NCI-H1105 (cell line): ENCODE measurements at regions not wholly inside any gene's neighbourhood (a gene's known extent, or its start where the extent isn't known, plus 50 kb on each side); places are given as distances from the start of the nearest gene placed in this dataset.
"Not testable (repeated sequence)": the region's sequence is repeated elsewhere in the genome, so short reads cannot be mapped to it uniquely, and the experiment has no call there.

Experiments used
- DNase-seq: peaks from one replicate; lab custom pipeline; 2025; lab: John Stamatoyannopoulos, UW

- DNase-seq, result no peak
Observed at GRCh38 chr1:208943291-208943690, 640.2 kb upstream of the CAMK1G start.

DNA sequence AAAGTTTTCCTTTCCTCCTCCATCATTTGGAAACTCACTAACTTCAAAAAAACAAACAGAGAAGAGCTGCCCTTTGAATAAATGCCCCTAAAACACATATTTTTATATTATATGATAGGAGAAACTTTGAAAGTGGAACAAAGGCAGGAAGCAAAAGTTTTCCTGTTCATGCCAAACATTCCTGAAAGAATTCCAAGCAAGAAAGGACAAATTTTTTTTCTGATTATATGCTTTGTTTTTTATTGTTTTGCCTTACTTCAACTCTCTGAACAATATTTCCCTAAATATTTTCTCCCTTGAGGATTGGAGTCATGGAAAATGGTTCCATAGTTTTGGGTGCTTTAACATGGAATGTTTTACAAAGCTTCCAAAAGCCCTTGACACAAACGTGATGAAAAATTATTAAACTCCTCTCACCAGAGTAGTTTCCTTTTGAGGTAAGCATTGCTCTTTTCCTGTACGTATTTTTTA lies 638.5 kb upstream of the CAMK1G start:
- DNase-seq, result no peak

DNA sequence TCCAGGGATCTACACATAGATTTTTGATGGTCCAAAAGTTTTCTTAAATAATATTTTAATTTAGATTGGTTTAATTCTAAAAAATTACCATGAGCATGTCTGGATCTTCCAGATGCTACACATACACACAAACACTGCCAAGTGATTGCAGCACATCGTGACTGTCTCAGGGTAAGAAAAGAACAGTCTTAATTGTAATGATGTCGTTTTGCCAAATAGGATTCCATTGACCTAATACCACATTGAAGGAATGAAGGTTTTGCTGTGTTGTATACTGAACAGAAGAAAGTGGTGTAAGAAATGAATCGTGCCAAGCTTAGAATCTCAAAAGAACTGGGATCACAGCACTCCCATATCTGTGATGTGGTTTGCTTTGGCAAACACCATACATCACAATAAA lies 633.3 kb upstream of the CAMK1G start:
- DNase-seq, result no peak

DNA sequence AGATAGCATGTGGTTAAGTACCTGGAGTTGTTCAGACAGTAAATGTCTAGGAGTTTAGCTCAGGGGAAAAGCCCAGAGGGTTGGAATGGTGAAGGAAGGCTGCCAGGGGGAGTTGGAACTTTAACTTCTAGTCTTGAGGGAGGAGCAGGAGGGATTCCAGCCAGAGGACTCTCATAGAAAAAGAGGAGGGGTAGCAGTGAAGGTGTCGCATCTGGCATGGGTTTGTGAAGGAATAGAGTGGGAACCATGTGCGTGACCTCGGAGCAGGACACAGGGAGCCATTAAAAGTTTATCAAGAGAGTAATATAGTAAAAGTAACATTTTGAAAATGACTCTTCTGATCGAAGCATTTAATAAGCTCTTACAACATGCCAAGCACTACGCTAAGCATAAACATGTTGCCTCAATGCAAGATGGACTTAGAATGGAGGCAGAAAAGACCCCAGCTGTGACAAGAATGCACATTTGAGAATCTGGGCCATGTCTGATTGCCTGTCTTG lies 632.4 kb upstream of the CAMK1G start:
- no peak for DNase-seq

DNA sequence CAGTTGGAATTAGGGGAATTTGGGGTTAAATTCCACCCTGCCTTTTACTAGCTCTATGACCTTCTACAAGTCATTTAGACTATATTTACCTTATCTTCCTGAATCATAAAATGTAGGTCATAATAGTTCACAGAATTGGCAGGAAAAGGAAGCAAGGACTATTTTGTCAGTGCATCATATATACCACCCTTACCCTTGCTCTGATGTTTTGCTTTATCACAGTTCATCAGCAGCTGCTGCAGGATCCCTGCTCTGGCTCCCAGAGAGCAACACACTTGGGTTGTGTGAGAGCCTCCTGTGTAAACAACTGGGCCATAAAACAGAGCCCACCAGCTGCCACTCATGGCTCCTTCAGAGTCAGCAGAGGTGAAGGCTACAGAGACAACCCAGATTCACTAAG lies 631.6 kb upstream of the CAMK1G start:
- peak; percentile 69 for DNase-seq

- no peak for DNase-seq
Observed at GRCh38 chr1:208962867-208963266, 620.6 kb upstream of the CAMK1G start.

- no peak for DNase-seq
Observed at GRCh38 chr1:208965351-208965750, 618.2 kb upstream of the CAMK1G start.

DNA sequence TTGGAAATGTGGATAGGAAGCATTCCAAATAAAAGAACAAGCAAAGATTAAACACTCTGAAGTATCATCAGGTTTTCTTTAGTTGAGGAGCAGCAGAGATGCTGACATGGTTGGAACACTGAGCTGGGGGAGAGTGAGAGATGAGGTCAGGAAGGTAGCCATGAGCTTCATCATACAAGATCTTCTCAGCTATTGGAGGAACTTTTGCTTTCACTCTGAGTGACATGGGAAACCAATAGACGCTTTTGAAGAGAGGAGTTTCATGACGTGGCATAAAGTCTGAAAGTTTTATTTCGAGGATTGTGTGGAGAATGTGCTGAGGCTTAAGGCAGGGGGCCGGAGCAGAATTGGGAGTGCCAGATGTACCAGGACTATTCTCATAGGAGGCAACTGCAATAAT lies 616.2 kb upstream of the CAMK1G start:
- no peak for DNase-seq

- DNase-seq, result no peak
Observed at GRCh38 chr1:208974717-208975116, 608.8 kb upstream of the CAMK1G start.

GRCh38 chr1:208975456-208975855 lies 608.1 kb upstream of the CAMK1G start:
- DNase-seq, result no peak

DNA sequence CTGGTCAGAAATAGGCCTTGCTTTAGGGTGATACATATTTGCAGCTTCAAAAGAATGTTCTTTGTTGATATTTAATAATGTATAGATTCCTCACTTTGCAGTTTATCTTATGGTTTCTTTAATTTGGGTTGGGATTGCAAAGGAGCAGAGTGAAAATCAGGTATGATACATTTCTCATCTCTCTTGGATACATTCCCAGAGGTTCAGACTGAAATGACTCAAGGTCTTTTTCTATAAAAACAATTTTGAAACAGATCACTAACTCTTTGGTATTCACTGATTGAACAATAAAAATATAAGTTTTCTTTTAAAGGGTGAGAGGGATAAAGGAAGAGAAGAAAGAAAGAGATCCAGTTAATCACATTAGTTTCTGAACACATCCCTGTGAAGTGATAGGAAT lies 606.5 kb upstream of the CAMK1G start:
- DNase-seq, result no peak

DNA sequence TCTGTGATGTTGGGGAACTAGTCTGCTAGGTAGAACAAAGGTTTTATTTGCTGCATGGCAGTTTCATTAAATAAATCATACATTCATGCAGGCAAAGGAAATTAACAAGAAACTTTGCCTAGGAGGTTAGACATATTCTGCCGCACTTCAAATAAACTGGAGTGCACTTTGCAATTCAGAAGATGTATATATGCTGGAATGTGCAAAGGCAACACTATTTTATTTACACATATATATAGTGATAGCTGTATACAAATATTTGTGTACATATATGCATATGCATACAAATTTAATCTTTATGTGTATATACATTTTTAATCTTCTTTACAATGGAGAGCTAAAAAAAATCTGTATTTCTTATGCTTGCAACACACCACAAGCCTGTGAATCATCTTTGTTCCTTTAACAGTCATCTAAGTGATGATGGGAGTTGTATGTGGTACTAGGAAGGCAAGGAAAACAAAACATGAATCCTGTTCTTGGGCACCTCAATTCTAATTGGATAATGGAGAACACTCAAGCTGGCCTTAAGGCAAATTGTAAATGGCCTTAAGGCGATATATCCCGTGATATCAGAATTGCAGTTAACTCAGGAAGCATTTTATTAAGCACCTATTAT lies 605.8 kb upstream of the CAMK1G start:
- no peak for DNase-seq

DNA sequence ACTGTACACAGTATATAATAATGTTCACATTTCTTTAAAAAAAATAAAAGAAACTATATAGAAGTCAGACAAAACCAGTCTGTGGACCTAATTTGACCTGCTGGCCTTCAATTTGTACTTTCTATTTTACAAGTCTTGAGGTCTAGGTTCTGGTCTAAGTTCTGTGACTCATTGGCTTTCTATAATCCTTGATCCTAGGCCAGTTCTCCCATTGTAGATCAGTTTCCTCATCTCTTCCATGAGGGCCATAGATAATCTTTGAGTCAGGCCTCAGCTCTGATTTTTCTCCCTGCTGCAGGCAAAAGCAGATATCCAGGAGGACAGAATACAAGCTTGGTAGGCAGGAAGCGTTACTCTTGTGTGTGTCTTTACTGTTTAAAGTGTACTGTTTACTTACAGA lies 603.7 kb upstream of the CAMK1G start:
- no peak for DNase-seq

DNA sequence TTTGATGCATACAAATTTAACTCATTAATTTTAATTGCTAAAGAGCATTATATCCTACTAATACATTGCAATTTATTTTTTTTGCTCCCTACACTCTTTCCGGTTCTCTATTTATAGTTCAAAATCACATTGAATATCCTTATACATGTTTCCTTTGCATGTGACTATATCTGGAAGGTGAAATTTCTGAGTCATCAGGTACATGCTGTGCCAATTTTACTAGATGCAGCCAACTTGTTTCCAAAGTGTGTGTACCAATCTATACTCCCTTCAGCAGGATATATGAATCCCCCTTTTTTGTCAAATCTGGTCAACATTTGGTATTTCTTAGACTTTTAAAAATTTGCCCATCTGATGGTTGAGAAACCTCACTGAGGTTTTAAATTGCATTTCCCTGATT lies 602.9 kb upstream of the CAMK1G start:
- DNase-seq, result no peak

DNA sequence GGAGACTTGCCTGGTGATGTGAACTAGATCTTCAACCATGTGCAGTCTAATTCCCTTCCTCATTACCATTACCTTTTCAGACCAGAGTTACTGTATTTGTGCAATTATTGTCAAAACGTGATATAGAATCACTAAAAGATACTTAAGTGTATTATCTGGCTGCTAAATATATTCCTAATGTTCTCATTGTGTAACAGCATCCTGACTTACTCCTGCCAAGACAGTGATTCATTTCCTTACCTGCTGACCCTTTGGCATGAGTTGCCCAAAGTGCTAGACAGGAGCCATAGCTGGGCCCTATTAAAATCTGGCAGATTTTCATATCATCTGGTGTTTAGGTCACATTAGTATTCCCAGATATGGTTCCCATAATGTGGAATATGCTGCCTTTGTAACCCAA lies 598.3 kb upstream of the CAMK1G start:
- DNase-seq, result no peak

DNA sequence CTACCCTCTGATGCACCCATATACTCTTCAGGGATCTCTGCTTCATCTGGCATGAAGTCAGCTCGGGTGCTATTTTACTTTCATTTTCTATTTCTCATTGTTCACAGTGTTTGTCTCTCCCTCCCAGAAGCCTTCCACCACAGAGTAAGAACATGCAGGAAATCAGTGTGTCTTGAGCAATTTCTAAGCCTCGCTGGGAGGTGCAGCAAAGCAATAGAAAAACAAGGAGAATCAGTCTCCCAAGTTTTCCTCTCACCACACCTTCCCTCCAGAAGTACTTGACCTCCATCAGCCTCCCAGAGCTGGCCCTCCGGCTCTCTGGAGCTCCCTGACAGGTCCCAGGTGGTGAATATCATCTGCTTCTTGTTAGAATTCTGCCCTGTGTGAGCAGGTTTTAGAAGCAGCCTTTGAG lies 594.7 kb upstream of the CAMK1G start:
- DNase-seq, result no peak

DNA sequence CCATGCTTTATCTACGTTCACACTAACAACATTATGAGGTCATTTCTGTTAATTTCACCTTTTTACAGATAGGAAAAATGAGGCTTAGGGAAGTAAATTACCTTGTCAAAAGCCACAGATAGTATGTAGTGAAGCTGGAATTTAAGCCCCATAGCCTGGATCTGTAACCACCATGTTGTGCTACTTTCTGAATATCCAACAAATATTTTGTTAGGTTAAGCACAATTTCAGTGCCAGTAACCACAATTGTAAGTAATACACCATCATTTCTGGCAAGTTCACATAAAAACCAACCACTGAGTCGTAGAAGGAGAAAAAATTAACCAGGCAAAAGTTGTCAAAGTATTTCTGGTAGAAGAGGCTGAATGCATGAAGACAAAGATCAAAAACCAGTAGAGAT lies 593.1 kb upstream of the CAMK1G start:
- no peak for DNase-seq

DNA sequence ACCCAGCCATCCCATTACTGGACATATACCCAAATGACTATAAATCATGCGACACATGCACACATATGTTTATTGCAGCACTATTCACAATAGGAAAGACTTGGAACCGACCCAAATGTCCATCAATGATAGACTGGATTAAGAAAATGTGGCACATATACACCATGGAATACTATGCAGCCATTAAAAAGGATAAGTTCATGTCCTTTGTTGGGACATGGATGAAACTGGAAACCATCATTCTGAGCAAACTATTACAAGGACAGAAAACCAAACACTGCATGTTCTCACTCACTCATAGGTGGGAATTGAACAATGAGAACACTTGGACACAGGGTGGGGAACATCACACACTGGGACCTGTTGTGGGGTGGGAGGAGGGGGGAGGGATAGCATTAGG lies 586.5 kb upstream of the CAMK1G start:
- DNase-seq, result not testable (repeated sequence)

GRCh38 chr1:208997726-208998312 lies 585.7 kb upstream of the CAMK1G start:
- no peak for DNase-seq

GRCh38 chr1:209008586-209008985 lies 574.9 kb upstream of the CAMK1G start:
- no peak for DNase-seq

DNA sequence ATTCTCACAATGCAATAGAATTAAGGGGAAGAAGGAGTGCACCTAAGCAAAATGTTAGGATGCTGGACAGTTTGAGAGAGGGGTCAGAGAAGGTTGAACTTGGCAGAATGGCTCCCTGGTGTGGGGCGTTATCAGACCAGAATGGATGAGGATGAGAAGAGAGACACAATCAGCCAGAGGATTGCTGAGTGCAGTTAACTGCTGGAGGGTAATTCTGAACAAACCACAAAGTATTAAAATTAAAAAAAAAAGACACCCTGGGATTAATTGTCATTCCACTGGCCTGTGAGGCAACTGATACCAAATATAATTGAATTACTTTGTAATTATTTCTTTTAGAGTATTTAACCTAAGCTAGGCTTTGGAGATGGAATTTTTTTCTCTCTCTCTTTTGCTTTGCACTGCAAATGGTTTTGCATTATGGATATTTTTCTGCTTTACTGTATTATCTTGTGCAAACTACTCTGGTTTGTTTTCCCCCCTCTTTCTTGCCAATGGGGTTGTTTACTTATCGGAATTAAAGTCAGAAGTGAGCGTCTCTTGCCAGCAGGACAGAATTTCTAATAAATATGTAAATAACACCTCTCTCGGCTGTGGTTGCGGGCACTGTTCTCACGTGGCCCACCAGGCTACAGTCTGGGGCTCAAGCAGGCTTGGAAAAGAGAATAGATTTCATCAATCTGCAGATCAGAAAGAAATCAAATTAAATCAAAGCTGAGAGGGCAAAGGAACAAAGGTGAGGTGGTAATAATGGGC lies 572.9 kb upstream of the CAMK1G start:
- DNase-seq, result no peak

DNA sequence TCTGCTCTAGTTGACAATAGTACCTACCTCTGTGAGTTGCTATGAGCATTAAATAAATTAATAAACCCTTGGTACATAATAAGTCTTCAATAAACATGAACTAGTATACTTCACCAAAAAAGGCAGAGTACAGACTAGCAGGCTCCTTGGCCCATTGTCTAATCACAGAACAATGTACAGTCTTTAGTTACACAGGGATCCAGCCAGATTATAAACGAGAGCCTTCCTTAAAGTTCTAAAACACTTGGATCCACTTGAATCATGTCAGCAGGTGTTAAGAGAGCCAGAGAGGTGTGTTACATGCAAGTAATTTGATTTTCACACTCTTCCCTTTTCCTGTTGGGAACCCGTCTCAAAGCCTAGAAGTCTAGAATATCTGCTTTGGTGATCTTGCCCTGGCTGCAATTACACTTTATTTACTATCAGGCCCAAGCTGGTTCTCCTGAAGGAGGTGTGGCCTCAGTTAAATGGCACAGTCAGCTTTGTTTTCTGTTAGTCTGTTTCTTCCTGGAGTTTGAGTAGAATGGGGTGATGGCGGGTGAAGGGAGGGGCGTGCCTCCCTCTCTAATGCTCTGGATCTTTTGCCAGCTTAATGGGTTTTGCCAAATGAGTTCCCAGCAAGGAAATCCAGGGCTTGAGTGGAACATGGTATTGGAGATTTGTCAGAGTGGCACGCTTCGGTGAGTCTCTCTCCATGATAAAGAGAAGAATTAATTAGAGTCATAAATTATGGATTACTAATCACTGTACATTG lies 570.9 kb upstream of the CAMK1G start:
- DNase-seq, result peak; percentile 81

DNA sequence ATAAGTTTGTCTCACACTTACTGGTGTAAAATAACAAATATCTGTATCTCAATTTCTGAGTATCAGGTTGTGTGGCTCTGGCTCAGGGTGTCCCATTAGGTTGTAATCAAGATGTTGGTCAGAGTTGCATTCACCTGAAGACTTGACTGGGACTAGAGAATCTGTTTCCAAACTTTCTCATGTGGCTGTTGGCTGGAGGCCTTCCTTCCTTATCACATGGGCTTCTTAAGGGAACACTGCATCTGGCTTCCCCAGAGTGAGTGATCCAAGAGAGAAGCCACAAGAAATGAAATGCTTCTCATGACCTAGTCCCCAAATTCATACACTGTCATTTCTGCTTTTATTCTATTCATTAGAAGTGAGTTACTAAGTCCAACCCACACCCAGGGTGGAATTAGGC lies 568.4 kb upstream of the CAMK1G start:
- no peak for DNase-seq
